Activated T-cell treated with anti-CD3 and anti-CD28 coated beads, Interleukin-2, amount 50 U/mL, for 48 hours (primary cell): ENCODE measurements at regions not wholly inside any gene's neighbourhood (a gene's known extent, or its start where the extent isn't known, plus 50 kb on each side); places are given as distances from the start of the nearest gene placed in this dataset.

ENCODE experiments used
- DNase-seq, 2 experiments: peaks; one replicate each; pipeline ENCODE4 v3.0.0-alpha.2; 2020

- no peak for DNase-seq
These were observed 267.6 kb downstream of the IPO8 start for GRCh38 chr12:30428098-30428497.

GRCh38 chr12:30427555-30427954 lies 268.1 kb downstream of the IPO8 start:
- DNase-seq = no peak

GRCh38 chr12:30425445-30425844 lies 270.2 kb downstream of the IPO8 start:
- DNase-seq = no peak

GRCh38 chr12:30423330-30423729 lies 272.3 kb downstream of the IPO8 start:
- no peak for DNase-seq

- DNase-seq = no peak
These were observed 272.8 kb downstream of the IPO8 start for GRCh38 chr12:30422844-30423243.

- DNase-seq = no peak
These were observed 275.1 kb downstream of the IPO8 start for GRCh38 chr12:30420561-30420960.

GRCh38 chr12:30417697-30418231 lies 277.9 kb downstream of the IPO8 start:
- DNase-seq = no peak

- no peak for DNase-seq
These were observed 279.0 kb downstream of the IPO8 start for GRCh38 chr12:30416631-30417030.

GRCh38 chr12:30415777-30416176 lies 279.9 kb downstream of the IPO8 start:
- DNase-seq = no peak

GRCh38 chr12:30414507-30414906 lies 281.2 kb downstream of the IPO8 start:
- DNase-seq = no peak

GRCh38 chr12:30400349-30400748 lies 295.3 kb downstream of the IPO8 start:
- DNase-seq = no peak

GRCh38 chr12:30399859-30400258 lies 295.8 kb downstream of the IPO8 start:
- no peak for DNase-seq

- DNase-seq = no peak
These were observed 299.1 kb downstream of the IPO8 start for GRCh38 chr12:30396576-30396975.

- no peak for DNase-seq
These were observed 300.5 kb downstream of the IPO8 start for GRCh38 chr12:30395190-30395589.

- no peak for DNase-seq
These were observed 303.8 kb downstream of the IPO8 start for GRCh38 chr12:30391766-30392366.

- no peak for DNase-seq
These were observed 310.0 kb downstream of the IPO8 start for GRCh38 chr12:30385706-30386105.

- no peak for DNase-seq
These were observed 310.7 kb downstream of the IPO8 start for GRCh38 chr12:30384976-30385375.

GRCh38 chr12:30378307-30378706 lies 317.4 kb downstream of the IPO8 start:
- no peak for DNase-seq

GRCh38 chr12:30364822-30365221 lies 330.8 kb downstream of the IPO8 start:
- no peak for DNase-seq

- no peak for DNase-seq
These were observed 334.5 kb downstream of the IPO8 start for GRCh38 chr12:30361145-30361544.

GRCh38 chr12:30358671-30359070 lies 337.0 kb downstream of the IPO8 start:
- DNase-seq = no peak

GRCh38 chr12:30357766-30358490 lies 337.7 kb downstream of the IPO8 start:
- DNase-seq = no peak

GRCh38 chr12:30345744-30346471 lies 349.8 kb downstream of the IPO8 start:
- DNase-seq = no peak

GRCh38 chr12:30330565-30330964 lies 365.1 kb downstream of the IPO8 start:
- no peak for DNase-seq
